Fibroblast of lung (primary cell): ENCODE measurements at regions not wholly inside any gene's neighbourhood (a gene's known extent, or its start where the extent isn't known, plus 50 kb on each side); places are given as distances from the start of the nearest gene placed in this dataset.

Source experiments
- EZH2 ChIP-seq: IDR thresholded peaks from 2 replicates; pipeline ENCODE4 v1.5.1; 2012; ENCODE audit warnings: low read length, control low read depth, mild to moderate bottlenecking; ENCODE audit errors: missing control alignments
- TF ChIP-seq, protein P1 (sequence below), 2 donors: IDR thresholded peaks in 1 of 2; conservative IDR thresholded peaks in 1 of 2; 1 replicate in 1 of 2; 2 replicates in 1 of 2; pipeline ENCODE4 v1.5.1; 2011 to 2012; ENCODE audit warnings: low read length in 2 of 2, control low read depth in 1 of 2, inconsistent platforms in 1 of 2, low read depth in 1 of 2, mild to moderate bottlenecking in 1 of 2

- TF ChIP-seq, protein P1, sequence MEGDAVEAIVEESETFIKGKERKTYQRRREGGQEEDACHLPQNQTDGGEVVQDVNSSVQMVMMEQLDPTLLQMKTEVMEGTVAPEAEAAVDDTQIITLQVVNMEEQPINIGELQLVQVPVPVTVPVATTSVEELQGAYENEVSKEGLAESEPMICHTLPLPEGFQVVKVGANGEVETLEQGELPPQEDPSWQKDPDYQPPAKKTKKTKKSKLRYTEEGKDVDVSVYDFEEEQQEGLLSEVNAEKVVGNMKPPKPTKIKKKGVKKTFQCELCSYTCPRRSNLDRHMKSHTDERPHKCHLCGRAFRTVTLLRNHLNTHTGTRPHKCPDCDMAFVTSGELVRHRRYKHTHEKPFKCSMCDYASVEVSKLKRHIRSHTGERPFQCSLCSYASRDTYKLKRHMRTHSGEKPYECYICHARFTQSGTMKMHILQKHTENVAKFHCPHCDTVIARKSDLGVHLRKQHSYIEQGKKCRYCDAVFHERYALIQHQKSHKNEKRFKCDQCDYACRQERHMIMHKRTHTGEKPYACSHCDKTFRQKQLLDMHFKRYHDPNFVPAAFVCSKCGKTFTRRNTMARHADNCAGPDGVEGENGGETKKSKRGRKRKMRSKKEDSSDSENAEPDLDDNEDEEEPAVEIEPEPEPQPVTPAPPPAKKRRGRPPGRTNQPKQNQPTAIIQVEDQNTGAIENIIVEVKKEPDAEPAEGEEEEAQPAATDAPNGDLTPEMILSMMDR (conservative IDR thresholded peaks at IDR 0.05 in 1 of 2, IDR thresholded peaks at IDR 0.05 in 1 of 2; ENCODE audit: low read depth in 1 of 2, low read length in 2 of 2): no peak
- TF ChIP-seq EZH2: no peak
Observed at GRCh38 chrX:143988356-143988755, 104.5 kb downstream of the UBE2NL start.
